HepG2 (cell line): ENCODE measurements at regions not wholly inside any gene's neighbourhood (a gene's known extent, or its start where the extent isn't known, plus 50 kb on each side); places are given as distances from the start of the nearest gene placed in this dataset.

ENCODE experiments used
- ATAC-seq: fragments of 200-7000 bp; cut with Tn5 transposase; 3 replicates; pipeline ENCODE4 v1.9.1; 2020; ENCODE audit warnings: mild to moderate bottlenecking, moderate library complexity
- BruUV-seq: library from RNA; stranded (reverse); fragments of 400-500 nt; replicated peaks from 2 replicates; lab custom pipeline; 2021; lab: Mats Ljungman, UMichigan
- CTCF ChIA-PET: fragments of 300-600 bp; formaldehyde crosslinking; extraction: SDS; loops from one replicate; lab custom pipeline; 2021; ENCODE audit warnings: low total read pairs, inconsistent platforms, low intra/inter-chr PET ratio; lab: Yijun Ruan, JAX
- POLR2A ChIA-PET: fragments of 350-600 bp; sonication (Branson Sonifier 250); formaldehyde crosslinking; loops from one replicate; lab custom pipeline; 2020; ENCODE audit warnings: antibody characterized with exemption, inconsistent platforms; lab: Yijun Ruan, JAX
- DNase-seq: peaks from one replicate; pipeline ENCODE4 v3.0.0-alpha.2; 2015; ENCODE audit warnings: low spot score
- FAIRE-seq: peaks from 3 replicates; lab custom pipeline; 2011; peaks lifted over from hg19 to GRCh38; lab: Jason Lieb, UNC
- H2AFZ ChIP-seq: one replicate; pipeline ENCODE4 v1.6.1; 2011; ENCODE audit warnings: low read length, inconsistent platforms
- H3K27ac ChIP-seq: fragments of 300-600 bp; 3 replicates; pipeline ENCODE4 v1.8.0; 2011; ENCODE audit warnings: mixed run types, mild to moderate bottlenecking, mixed read lengths, low read length, inconsistent platforms; ENCODE audit not compliant: insufficient read depth; ENCODE audit errors: extremely low read length
- H3K27me3 ChIP-seq, 2 experiments: fragments of 200-600 bp in 1 of 2; 2 replicates in 1 of 2; 3 replicates in 1 of 2; pipeline versions ENCODE4 v1.6.0 to v1.8.0; 2011; ENCODE audit warnings: low read length in 2 of 2, mild to moderate bottlenecking in 2 of 2, moderate library complexity in 2 of 2, inconsistent platforms in 1 of 2; ENCODE audit not compliant: insufficient read depth in 2 of 2, control insufficient read depth in 1 of 2
- H3K36me3 ChIP-seq, 2 experiments: fragments of 200-600 bp in 1 of 2; replicated peaks in 1 of 2; 2 replicates in 1 of 2; 3 replicates in 1 of 2; pipeline versions ENCODE4 v1.5.1 to v1.8.0; 2011; ENCODE audit warnings: low read length in 2 of 2, inconsistent platforms in 1 of 2; ENCODE audit not compliant: insufficient read depth in 2 of 2, control insufficient read depth in 1 of 2
- H3K4me1 ChIP-seq: 2 replicates; pipeline ENCODE4 v1.5.1; 2012; ENCODE audit warnings: low read length, inconsistent platforms; ENCODE audit not compliant: insufficient read depth
- H3K4me2 ChIP-seq: 2 replicates; pipeline ENCODE4 v1.6.0; 2011; ENCODE audit warnings: low read depth, low read length, inconsistent platforms
- H3K4me3 ChIP-seq, 3 experiments: fragments of 200-600 bp in 1 of 3; sonication (generic), shearing (Covaris generic) in 1 of 3; replicated peaks in 1 of 3; 2 replicates each; pipeline ENCODE4 v1.5.1; 2011 to 2016; ENCODE audit warnings: low read length in 3 of 3, inconsistent platforms in 2 of 3, low read depth in 2 of 3, mild to moderate bottlenecking in 2 of 3, control low read depth in 1 of 3, mixed read lengths in 1 of 3; ENCODE audit not compliant: insufficient read depth in 1 of 3
- H3K79me2 ChIP-seq: one replicate; pipeline ENCODE4 v1.6.1; 2011; ENCODE audit warnings: low read length, inconsistent platforms; ENCODE audit not compliant: insufficient read depth
- H3K9ac ChIP-seq: 2 replicates; pipeline ENCODE4 v1.6.0; 2011; ENCODE audit warnings: mild to moderate bottlenecking, low read depth, low read length, inconsistent platforms; ENCODE audit not compliant: insufficient read depth
- H3K9me3 ChIP-seq: 2 replicates; pipeline ENCODE4 v1.5.1; 2012; ENCODE audit warnings: mild to moderate bottlenecking, low read length
- H4K20me1 ChIP-seq: 2 replicates; pipeline ENCODE4 v1.6.0; 2011; ENCODE audit warnings: inconsistent platforms, mild to moderate bottlenecking, low read length, moderate library complexity; ENCODE audit not compliant: insufficient read depth
- FOXC1 ChIP-seq: sonication (generic); formaldehyde crosslinking; IDR thresholded peaks from 2 replicates; pipeline ENCODE4 v1.8.0; 2022; ENCODE audit warnings: mild to moderate bottlenecking, missing genetic modification reagents, borderline replicate concordance
- FOXP4 ChIP-seq: sonication (generic); formaldehyde crosslinking; IDR thresholded peaks from 2 replicates; pipeline ENCODE4 v1.4.0; 2020; ENCODE audit warnings: missing genetic modification reagents
- GPN1 ChIP-seq: sonication (generic); formaldehyde crosslinking; IDR thresholded peaks from 2 replicates; pipeline ENCODE4 v1.5.1; 2020; ENCODE audit warnings: missing genetic modification reagents, borderline replicate concordance
- KDM3A ChIP-seq: IDR thresholded peaks from 2 replicates; pipeline ENCODE4 v1.6.1; 2018; ENCODE audit warnings: low read depth, missing compliant biosample characterization
- MAZ ChIP-seq, 2 experiments: sonication (generic) in 1 of 2; formaldehyde crosslinking in 1 of 2; IDR thresholded peaks; 2 replicates each; pipeline versions ENCODE4 v1.5.0 to v1.6.1; 2012 to 2020; ENCODE audit warnings: low read depth in 2 of 2, mild to moderate bottlenecking in 2 of 2, borderline replicate concordance in 1 of 2, improper control_type of control experiment in 1 of 2, low read length in 1 of 2, missing genetic modification reagents in 1 of 2, moderate library complexity in 1 of 2
- RFX5 ChIP-seq: IDR thresholded peaks from 2 replicates; pipeline ENCODE4 v1.6.1; 2011; ENCODE audit warnings: low read depth, low read length, improper control_type of control experiment
- SIN3A ChIP-seq: IDR thresholded peaks from 2 replicates; pipeline ENCODE4 v1.6.1; 2011; ENCODE audit warnings: low read depth, mild to moderate bottlenecking, control low read depth, low read length, borderline replicate concordance
- ZBTB14 ChIP-seq: sonication (generic); formaldehyde crosslinking; IDR thresholded peaks from 2 replicates; pipeline ENCODE4 v1.4.0; 2020; ENCODE audit warnings: missing genetic modification reagents
- ZBTB42 ChIP-seq: sonication (generic); formaldehyde crosslinking; IDR thresholded peaks from 2 replicates; pipeline ENCODE4 v1.5.0; 2020; ENCODE audit warnings: mild to moderate bottlenecking, missing genetic modification reagents
- ZNF7 ChIP-seq: IDR thresholded peaks from 2 replicates; pipeline ENCODE4 v1.6.1; 2016; ENCODE audit warnings: missing biosample characterization, missing genetic modification reagents
- ZNF800 ChIP-seq: sonication (generic); formaldehyde crosslinking; IDR thresholded peaks from 2 replicates; pipeline ENCODE4 v1.4.0; 2020; ENCODE audit warnings: missing genetic modification reagents
- WGBS: methylation state at CpG from one replicate; pipeline ENCODE4 v1.1.6; 2017; ENCODE audit warnings: low lambda C conversion rate; 5-methylcytosine and 5-hydroxymethylcytosine counted together
- in situ Hi-C: cut with HindIII; loops from 2 replicates; pipeline ENCODE4 v1.10.0; 2017; ENCODE audit warnings: low pct_unique_long_range_greater_than_20kb; ENCODE audit not compliant: extremely low pct_ligation_motif_present
- intact Hi-C: fragments of 100-400 bp; cut with micrococcal nuclease; formaldehyde crosslinking; loops from one replicate; pipeline ENCODE4 v1.10.0; 2022; ENCODE audit not compliant: unreplicated experiment
- TF ChIP-seq, protein P1 (sequence below): sonication (generic); formaldehyde crosslinking; IDR thresholded peaks from 2 replicates; pipeline ENCODE4 v1.5.0; 2020; ENCODE audit warnings: missing genetic modification reagents

- H3K9me3 ChIP-seq: no peaks in the 10 kb centered on the region
- 2% methylated on average over 3 of the region's 3 CpGs for WGBS
- H4K20me1 ChIP-seq: no peaks in the 10 kb centered on the region
- ATAC-seq: no peak
- TF ChIP-seq FOXP4: no peak
- TF ChIP-seq ZNF800 (CRISPR knock-in tag): no peak
- TF ChIP-seq MAZ (IDR thresholded peaks at IDR 0.05; ENCODE audit: borderline replicate concordance, low read depth, low read length): no peak
- no peak for TF ChIP-seq MAZ (CRISPR knock-in tag; IDR thresholded peaks at IDR 0.05; ENCODE audit: low read depth)
- TF ChIP-seq, protein P1, sequence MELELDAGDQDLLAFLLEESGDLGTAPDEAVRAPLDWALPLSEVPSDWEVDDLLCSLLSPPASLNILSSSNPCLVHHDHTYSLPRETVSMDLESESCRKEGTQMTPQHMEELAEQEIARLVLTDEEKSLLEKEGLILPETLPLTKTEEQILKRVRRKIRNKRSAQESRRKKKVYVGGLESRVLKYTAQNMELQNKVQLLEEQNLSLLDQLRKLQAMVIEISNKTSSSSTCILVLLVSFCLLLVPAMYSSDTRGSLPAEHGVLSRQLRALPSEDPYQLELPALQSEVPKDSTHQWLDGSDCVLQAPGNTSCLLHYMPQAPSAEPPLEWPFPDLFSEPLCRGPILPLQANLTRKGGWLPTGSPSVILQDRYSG (CRISPR knock-in tag): no peak
- no peak for TF ChIP-seq FOXC1 (CRISPR knock-in tag)
- no peak for TF ChIP-seq ZBTB42 (CRISPR knock-in tag)
- no peak for TF ChIP-seq ZBTB14 (CRISPR knock-in tag)
- TF ChIP-seq SIN3A: no peak
- no peak for TF ChIP-seq RFX5
- TF ChIP-seq GPN1 (CRISPR knock-in tag): no peak
- TF ChIP-seq ZNF7 (CRISPR knock-in tag): no peak
- no peak for TF ChIP-seq KDM3A (CRISPR knock-in tag)
- no peak for FAIRE-seq
- DNase-seq: no peak
- H3K4me3 ChIP-seq: no peak overlapping the region
- POLR2A ChIA-PET: no interaction called here
- H3K4me2 ChIP-seq: no peak overlapping the region
- no peaks in the 10 kb centered on the region for H3K27me3 ChIP-seq
- CTCF ChIA-PET: no interaction called here
- H3K27ac ChIP-seq: no peak overlapping the region
- H3K4me1 ChIP-seq: no peaks in the 10 kb centered on the region
- BruUV-seq: no TSS peak
- intact Hi-C loops: no loop called here
- no peaks in the 10 kb centered on the region for H3K79me2 ChIP-seq
- no peak overlapping the region for H2AFZ ChIP-seq
- H3K9ac ChIP-seq: no peak overlapping the region
- in situ Hi-C loops: no loop called here
- H3K36me3 ChIP-seq: no peaks in the 10 kb centered on the region
These were observed 347.2 kb upstream of the MAF start for GRCh38 chr16:79947771-79948170.
